ENCODE measurements at regions not wholly inside any gene's neighbourhood (a gene's known extent, or its start where the extent isn't known, plus 50 kb on each side); places are given as distances from the start of the nearest gene placed in this dataset.

DNA sequence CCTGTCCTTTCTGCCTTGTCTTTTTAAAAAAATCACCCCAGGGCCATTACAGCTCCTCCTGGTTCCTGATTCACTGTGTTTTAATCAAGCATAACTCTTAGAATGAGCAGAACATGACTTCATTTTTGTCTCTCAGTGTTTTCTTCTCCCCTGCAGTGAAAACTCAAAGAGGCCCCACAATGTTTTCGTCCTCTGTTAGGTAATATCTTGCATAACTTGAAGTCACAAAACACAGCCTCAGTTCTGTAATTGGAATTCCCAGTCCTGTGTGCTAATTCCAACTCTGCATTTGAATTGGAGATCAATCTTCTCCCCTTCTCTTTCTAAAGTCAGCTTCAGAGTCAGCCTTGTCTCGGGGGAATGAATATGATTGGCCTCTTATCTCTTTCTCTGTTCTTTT is 186.5 kb upstream of the NAV2 start:
- DNase-seq: no peak
- Histone ChIP-seq H3K27ac (no peak overlapping the region), H3K4me1 (no peaks in the 10 kb centered on the region), H3K36me3 (no peaks in the 10 kb centered on the region), H3K27me3 (no peaks in the 10 kb centered on the region), H3K9me3 (no peaks in the 10 kb centered on the region), H3K4me3 (no peak overlapping the region)
- intact Hi-C loops (cut with DNase I): no loop called here
- TF ChIP-seq, protein P1, sequence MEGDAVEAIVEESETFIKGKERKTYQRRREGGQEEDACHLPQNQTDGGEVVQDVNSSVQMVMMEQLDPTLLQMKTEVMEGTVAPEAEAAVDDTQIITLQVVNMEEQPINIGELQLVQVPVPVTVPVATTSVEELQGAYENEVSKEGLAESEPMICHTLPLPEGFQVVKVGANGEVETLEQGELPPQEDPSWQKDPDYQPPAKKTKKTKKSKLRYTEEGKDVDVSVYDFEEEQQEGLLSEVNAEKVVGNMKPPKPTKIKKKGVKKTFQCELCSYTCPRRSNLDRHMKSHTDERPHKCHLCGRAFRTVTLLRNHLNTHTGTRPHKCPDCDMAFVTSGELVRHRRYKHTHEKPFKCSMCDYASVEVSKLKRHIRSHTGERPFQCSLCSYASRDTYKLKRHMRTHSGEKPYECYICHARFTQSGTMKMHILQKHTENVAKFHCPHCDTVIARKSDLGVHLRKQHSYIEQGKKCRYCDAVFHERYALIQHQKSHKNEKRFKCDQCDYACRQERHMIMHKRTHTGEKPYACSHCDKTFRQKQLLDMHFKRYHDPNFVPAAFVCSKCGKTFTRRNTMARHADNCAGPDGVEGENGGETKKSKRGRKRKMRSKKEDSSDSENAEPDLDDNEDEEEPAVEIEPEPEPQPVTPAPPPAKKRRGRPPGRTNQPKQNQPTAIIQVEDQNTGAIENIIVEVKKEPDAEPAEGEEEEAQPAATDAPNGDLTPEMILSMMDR (IDR thresholded peaks at IDR 0.05): no peak
- ATAC-seq: no peak

DNA sequence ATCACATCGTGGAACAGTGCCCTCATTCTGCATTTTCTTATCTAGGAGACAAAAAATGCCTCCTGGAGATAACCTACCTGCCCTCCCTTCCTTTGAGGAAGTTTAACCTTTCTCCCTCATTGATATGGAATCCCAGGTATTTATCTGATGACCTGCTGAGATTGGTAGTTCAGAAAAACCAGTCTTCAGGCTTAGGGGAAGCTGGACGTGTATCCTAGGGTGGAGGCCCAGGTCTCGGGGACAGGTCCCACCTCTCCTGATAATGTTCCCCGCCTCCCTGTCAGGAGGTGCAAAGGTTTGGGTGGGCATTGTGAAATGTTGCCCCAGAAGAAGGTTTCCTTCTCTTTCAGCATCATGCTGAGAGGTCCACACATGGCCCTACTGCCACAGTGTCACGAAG is 186.9 kb upstream of the NAV2 start:
- no peak overlapping the region for H3K4me3 ChIP-seq
- TF ChIP-seq, protein P1 (IDR thresholded peaks at IDR 0.05): no peak
- no peak for ATAC-seq
- no peaks in the 10 kb centered on the region for H3K36me3 ChIP-seq
- intact Hi-C loops (cut with DNase I): no loop called here
- no peak for DNase-seq
- H3K9me3 ChIP-seq: no peaks in the 10 kb centered on the region
- H3K4me1 ChIP-seq: no peaks in the 10 kb centered on the region
- no peaks in the 10 kb centered on the region for H3K27me3 ChIP-seq
- H3K27ac ChIP-seq: no peak overlapping the region

DNA sequence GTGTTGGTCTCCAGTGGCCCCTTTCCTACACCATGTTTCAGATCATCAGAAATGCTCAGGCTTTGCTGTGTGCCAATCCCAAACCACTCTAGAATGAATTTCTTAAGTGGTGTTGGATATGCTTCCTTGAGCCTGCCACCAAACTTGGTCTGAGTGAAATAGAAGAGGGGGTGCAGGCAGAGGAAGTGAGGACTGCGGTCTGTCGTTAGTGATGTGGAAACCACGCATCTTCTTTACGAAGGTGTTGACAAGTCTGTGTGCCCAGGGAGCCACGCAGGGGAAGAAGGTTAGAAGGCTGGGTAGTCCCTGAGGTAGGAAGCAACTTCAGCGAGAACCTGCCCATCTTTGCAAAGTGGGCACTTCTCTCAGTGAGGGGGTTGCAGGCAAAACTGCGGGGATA is 187.4 kb upstream of the NAV2 start:
- TF ChIP-seq, protein P1 (IDR thresholded peaks at IDR 0.05): no peak
- DNase-seq (no peak), ATAC-seq (no peak)
- intact Hi-C loops (cut with DNase I): no loop called here
- Histone ChIP-seq H3K27me3 (no peaks in the 10 kb centered on the region), H3K4me3 (no peak overlapping the region), H3K27ac (no peak overlapping the region), H3K36me3 (no peaks in the 10 kb centered on the region), H3K4me1 (no peaks in the 10 kb centered on the region), H3K9me3 (no peaks in the 10 kb centered on the region)

DNA sequence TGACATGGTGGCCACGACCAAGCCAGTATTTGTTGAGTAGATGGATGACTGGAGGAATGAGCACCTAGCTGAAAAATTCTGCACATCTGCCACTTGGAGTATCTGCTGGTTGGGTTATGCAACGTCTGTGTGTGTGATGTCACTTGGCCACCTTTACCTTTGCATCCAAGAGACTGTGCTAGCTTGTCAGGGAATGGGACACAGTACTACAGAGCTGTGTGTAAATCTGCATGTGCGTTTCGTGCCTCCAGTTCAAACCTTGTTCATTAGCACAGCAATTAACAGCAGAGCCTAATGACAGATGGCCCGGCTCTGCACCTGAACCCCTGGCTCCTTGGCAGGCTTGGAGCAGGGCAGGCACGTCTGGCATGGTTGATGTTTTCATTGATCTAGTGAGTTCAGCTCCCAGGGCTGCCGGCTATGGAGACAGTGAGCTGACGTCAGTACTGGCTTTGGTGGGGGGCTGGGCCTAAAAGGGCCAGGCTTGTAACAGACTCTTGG is 188.4 kb upstream of the NAV2 start:
- Histone ChIP-seq H3K4me3 (no peak overlapping the region), H3K27ac (no peak overlapping the region), H3K36me3 (no peaks in the 10 kb centered on the region), H3K27me3 (no peaks in the 10 kb centered on the region), H3K4me1 (no peaks in the 10 kb centered on the region), H3K9me3 (no peaks in the 10 kb centered on the region)
- intact Hi-C loops (cut with DNase I): no loop called here
- no peak for DNase-seq
- ATAC-seq: no peak
- TF ChIP-seq, protein P1 (IDR thresholded peaks at IDR 0.05): no peak

DNA sequence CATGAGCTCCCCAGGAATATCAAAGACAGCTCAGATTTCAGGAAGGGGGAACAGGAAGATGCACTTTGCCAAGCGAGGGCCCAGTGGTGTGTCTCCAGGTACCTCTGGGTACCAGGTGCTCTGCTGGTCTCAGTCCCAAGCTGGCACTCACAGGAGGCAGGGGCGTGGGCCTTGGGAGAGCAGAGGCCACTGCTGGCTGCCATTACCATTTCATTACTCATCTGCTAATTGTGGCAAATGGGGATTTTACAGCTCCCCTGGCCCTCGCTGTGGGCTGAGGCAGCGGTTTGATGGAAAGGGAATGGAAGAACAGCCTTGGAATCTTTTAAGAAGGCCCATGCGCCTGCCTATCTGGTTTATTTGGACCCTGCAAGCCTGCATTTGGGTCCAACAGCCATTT is 192.0 kb upstream of the NAV2 start:
- Histone ChIP-seq H3K27ac (no peak overlapping the region), H3K27me3 (no peaks in the 10 kb centered on the region), H3K36me3 (no peaks in the 10 kb centered on the region), H3K9me3 (no peaks in the 10 kb centered on the region), H3K4me3 (no peak overlapping the region), H3K4me1 (no peaks in the 10 kb centered on the region)
- TF ChIP-seq, protein P1 (IDR thresholded peaks at IDR 0.05): no peak
- no peak for DNase-seq
- intact Hi-C loops (cut with DNase I): no loop called here
- no peak for ATAC-seq

All from left lung (tissue), 4 donors.